Glutamatergic neuron (in vitro differentiated cells): ENCODE measurements at regions not wholly inside any gene's neighbourhood (a gene's known extent, or its start where the extent isn't known, plus 50 kb on each side); places are given as distances from the start of the nearest gene placed in this dataset.

Experiments
- DNase-seq: peaks from one replicate; pipeline ENCODE4 v3.0.0; 2022
- H3K27ac Mint-ChIP-seq: one replicate; pipeline ENCODE4 v1.8.0; 2020; ENCODE audit warnings: mild to moderate bottlenecking, mixed read lengths, inconsistent platforms; ENCODE audit not compliant: unreplicated experiment
- H3K27me3 Mint-ChIP-seq: one replicate; pipeline ENCODE4 v1.8.0; 2020; ENCODE audit warnings: mild to moderate bottlenecking, moderate library complexity, mixed read lengths, inconsistent platforms; ENCODE audit not compliant: unreplicated experiment
- H3K36me3 Mint-ChIP-seq: one replicate; pipeline ENCODE4 v1.8.0; 2020; ENCODE audit warnings: mild to moderate bottlenecking, mixed read lengths, inconsistent platforms; ENCODE audit not compliant: unreplicated experiment
- H3K4me1 Mint-ChIP-seq: one replicate; pipeline ENCODE4 v1.8.0; 2020; ENCODE audit warnings: mild to moderate bottlenecking, low read depth, mixed read lengths, inconsistent platforms; ENCODE audit not compliant: unreplicated experiment
- H3K4me3 Mint-ChIP-seq: one replicate; pipeline ENCODE4 v1.8.0; 2020; ENCODE audit warnings: mild to moderate bottlenecking, mixed read lengths, inconsistent platforms; ENCODE audit not compliant: unreplicated experiment
- H3K9me3 Mint-ChIP-seq: one replicate; pipeline ENCODE4 v1.8.0; 2020; ENCODE audit warnings: mild to moderate bottlenecking, moderate library complexity, mixed read lengths, inconsistent platforms; ENCODE audit not compliant: unreplicated experiment
- TF ChIP-seq, protein P1 (sequence below): fragments of 200-600 bp; sonication (generic); IDR thresholded peaks from one replicate; pipeline ENCODE4 v1.5.0; 2021; ENCODE audit not compliant: partially characterized antibody, unreplicated experiment

DNA sequence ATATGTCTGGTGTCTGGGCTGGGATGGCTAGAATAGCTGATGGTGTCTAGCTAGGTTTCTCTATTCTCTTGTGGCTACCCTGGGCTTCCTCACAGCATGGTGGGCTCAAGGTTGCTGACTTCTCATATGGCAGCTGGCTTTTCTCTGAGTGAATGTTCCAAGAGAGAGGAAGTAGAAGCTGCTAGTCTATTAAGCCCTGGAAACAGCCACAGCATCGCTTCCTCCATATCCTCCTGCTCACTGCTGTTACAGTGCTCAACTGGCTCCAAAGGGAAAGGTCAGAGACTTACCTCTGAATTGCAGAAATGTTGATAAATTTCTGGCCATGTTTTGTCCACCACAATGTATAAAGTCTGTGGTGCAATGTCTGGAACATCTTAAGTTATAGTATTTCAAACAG, 299.9 kb upstream of the ADAMTS9 start:
- Mint-ChIP-seq H3K9me3 (peaks cover 1% of the 10 kb centered on the region), H3K4me1 (no peaks in the 10 kb centered on the region), H3K4me3 (no peak overlapping the region), H3K27me3 (no peaks in the 10 kb centered on the region), H3K27ac (no peak overlapping the region), H3K36me3 (no peaks in the 10 kb centered on the region)
- TF ChIP-seq, protein P1, sequence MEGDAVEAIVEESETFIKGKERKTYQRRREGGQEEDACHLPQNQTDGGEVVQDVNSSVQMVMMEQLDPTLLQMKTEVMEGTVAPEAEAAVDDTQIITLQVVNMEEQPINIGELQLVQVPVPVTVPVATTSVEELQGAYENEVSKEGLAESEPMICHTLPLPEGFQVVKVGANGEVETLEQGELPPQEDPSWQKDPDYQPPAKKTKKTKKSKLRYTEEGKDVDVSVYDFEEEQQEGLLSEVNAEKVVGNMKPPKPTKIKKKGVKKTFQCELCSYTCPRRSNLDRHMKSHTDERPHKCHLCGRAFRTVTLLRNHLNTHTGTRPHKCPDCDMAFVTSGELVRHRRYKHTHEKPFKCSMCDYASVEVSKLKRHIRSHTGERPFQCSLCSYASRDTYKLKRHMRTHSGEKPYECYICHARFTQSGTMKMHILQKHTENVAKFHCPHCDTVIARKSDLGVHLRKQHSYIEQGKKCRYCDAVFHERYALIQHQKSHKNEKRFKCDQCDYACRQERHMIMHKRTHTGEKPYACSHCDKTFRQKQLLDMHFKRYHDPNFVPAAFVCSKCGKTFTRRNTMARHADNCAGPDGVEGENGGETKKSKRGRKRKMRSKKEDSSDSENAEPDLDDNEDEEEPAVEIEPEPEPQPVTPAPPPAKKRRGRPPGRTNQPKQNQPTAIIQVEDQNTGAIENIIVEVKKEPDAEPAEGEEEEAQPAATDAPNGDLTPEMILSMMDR, result no peak
- DNase-seq, result no peak

DNA sequence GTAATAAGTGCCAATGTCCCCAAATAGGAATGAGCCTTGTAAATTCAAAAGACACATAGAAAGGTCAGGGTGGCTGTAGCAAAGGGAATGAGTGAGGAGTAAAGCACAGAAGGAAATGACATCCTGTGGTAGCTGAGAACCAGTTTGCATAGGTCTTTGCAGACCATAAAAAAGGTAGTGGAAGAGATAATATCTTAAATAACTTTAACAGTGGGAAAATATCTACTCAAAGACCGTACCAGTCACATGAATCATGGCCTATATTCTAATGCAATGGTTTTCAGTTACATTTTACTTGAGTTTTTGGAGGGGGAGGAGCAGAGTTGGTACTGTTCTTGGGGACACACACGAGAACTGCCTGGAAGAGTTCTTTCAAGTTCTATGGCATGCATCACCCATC, 297.3 kb upstream of the ADAMTS9 start:
- TF ChIP-seq, protein P1, result no peak
- Mint-ChIP-seq H3K27ac (no peak overlapping the region), H3K9me3 (peaks cover 1% of the 10 kb centered on the region), H3K27me3 (no peaks in the 10 kb centered on the region), H3K4me1 (no peaks in the 10 kb centered on the region), H3K36me3 (no peaks in the 10 kb centered on the region), H3K4me3 (no peak overlapping the region)
- DNase-seq, result no peak

DNA sequence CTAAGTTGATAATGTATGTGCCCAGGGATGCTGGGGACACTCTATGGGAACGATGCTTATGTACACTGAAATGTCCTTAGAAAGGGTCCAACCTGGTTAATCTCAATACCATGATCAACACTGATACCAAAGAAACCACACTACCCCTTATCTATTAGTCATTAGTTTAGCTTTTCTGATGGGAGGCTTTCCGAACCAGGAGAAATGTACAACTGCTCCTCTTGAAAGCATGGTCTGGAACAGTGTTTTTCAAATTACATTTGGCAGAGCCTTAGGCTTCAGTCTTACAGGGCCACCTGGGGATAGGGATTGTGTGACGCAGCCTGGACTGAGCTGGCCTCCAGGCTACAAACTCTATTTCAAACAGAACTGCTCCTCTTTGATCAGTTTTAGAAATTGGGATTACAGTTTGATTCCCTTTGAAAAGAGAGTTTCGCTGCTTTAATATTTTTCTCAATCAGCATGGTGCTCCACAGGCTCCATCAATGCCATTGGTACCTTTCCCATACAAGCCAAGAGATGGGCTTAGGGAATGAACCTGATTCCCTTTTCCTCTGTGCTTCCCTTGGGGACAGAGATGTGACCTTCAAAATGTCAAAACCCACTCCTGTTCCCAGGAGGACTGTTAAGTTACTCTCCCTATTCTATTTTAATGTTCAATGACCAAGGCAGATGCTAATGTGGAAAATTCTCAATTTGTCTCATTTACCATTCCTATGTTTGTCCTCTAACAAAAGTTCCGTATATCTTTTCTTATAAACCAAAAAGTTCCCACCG, 296.0 kb upstream of the ADAMTS9 start:
- Mint-ChIP-seq H3K27ac (no peak overlapping the region), H3K36me3 (no peaks in the 10 kb centered on the region), H3K4me3 (no peak overlapping the region), H3K27me3 (no peaks in the 10 kb centered on the region), H3K9me3 (peaks cover 1% of the 10 kb centered on the region), H3K4me1 (no peaks in the 10 kb centered on the region)
- TF ChIP-seq, protein P1, result no peak
- DNase-seq, result no peak

DNA sequence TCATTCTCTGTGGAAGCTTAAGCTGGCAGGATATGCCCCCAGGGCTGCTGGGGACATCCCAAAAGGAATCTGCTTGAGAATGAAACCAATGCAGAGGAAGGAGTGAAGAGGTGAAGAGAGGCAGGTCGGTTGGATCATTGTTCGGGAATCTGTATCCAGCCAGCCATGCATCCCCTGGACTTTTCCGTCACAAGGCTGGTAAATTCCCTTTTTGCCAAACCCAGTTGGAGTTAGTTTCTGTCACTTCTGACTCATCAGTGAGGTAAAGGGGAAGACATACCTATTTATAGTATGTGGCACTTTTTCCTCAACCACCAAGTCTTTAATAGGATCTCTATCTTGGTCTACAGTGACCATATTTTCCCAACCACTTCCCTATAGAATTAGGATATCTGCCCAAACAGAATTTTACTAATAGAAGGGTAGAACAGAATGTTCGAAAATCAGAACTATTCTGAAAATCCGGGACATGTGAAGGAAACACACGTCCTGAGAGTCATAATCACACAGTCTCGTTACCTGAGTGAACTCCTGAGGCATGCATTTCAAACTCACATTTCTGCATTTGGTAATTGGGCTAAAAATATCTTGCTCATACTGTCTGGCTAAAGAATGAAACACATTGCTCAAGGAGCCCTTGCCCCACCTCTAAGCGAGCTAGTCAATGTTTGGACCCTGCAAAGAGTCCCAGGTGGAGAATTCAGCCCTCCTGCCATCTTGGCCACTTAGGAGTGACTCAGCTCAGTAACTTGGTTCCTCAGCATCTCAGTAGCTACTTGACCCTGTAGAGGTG, 289.7 kb upstream of the ADAMTS9 start:
- no peaks in the 10 kb centered on the region for H3K36me3 Mint-ChIP-seq
- H3K27ac Mint-ChIP-seq, result no peak overlapping the region
- H3K9me3 Mint-ChIP-seq, result no peaks in the 10 kb centered on the region
- H3K4me1 Mint-ChIP-seq, result peaks cover 3% of the 10 kb centered on the region
- no peak overlapping the region for H3K4me3 Mint-ChIP-seq
- no peaks in the 10 kb centered on the region for H3K27me3 Mint-ChIP-seq
- TF ChIP-seq, protein P1, result no peak
- no peak for DNase-seq

DNA sequence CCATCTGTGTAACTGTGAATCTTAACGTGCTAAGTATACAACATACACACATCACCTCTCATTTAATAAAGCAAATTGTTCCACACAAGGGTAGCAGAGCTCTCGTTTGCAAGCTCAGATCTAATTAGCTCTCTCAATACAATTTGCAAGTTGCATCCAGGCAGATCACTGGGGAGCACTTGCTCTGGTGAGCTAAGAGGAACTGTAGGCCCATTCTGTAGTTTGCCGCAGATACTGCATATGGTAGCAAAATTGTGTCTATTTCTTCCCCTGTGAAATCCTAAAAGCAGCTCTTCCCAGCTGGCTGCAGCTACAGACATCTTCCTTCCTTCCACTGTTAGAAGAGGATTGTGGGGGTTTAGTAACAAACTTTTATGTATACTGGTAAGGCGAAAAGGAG, 288.7 kb upstream of the ADAMTS9 start:
- DNase-seq, result no peak
- Mint-ChIP-seq H3K36me3 (no peaks in the 10 kb centered on the region), H3K9me3 (no peaks in the 10 kb centered on the region), H3K4me3 (no peak overlapping the region), H3K4me1 (peaks cover 3% of the 10 kb centered on the region), H3K27me3 (no peaks in the 10 kb centered on the region), H3K27ac (no peak overlapping the region)
- TF ChIP-seq, protein P1, result no peak
